ENCODE measurements at regions not wholly inside any gene's neighbourhood (a gene's known extent, or its start where the extent isn't known, plus 50 kb on each side); places are given as distances from the start of the nearest gene placed in this dataset.

DNA sequence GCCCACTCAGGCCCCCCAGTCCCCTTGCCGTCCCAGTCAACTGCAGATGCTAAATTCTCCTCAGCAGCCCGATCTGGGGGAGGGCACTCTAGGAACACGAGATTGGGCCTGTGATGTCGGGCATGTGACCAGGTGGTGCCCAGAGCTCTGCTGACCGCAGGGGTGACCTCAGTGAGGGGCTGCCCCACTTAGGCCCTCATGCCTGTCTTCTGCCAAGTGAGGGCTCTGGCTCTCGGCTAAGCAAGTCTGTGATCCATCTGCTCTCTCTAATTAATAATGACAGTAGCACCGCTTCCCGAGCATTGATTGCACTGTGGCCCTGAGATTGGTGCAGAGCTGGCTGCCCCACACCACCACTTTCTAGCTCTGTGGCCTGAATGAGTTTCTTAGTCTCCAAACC lies 138.8 kb downstream of the MRM1 start:
- no peaks in the 10 kb centered on the region for H3K36me3 Mint-ChIP-seq (ENCODE audit: low read depth)
- H3K9me3 Mint-ChIP-seq: no peaks in the 10 kb centered on the region
- POLR2A ChIA-PET: no interaction called here
- no peak overlapping the region for H3K27ac Mint-ChIP-seq
- CTCF ChIA-PET: no interaction called here
- H3K4me3 Mint-ChIP-seq: no peak overlapping the region
- no peaks in the 10 kb centered on the region for H3K4me1 Mint-ChIP-seq
- H3K27me3 Mint-ChIP-seq: peaks cover 14% of the 10 kb centered on the region
- no peak for DNase-seq
- intact Hi-C loops (cut with micrococcal nuclease): no loop called here
- no peak for ATAC-seq (ENCODE audit: low read depth)
- TF ChIP-seq CTCF (IDR thresholded peaks at IDR 0.05): no peak

GRCh38 chr17:36741019-36741902 lies 139.9 kb downstream of the MRM1 start:
- no peak overlapping the region for H3K4me3 Mint-ChIP-seq
- intact Hi-C loops (cut with micrococcal nuclease): no loop called here
- TF ChIP-seq CTCF (IDR thresholded peaks at IDR 0.05): no peak
- ChIA-PET POLR2A (no interaction called here), CTCF (no interaction called here)
- H3K27me3 Mint-ChIP-seq: peaks cover 6% of the 10 kb centered on the region
- H3K9me3 Mint-ChIP-seq: no peaks in the 10 kb centered on the region
- ATAC-seq (ENCODE audit: low read depth): no peak
- DNase-seq: no peak
- no peaks in the 10 kb centered on the region for H3K36me3 Mint-ChIP-seq (ENCODE audit: low read depth)
- no peaks in the 10 kb centered on the region for H3K4me1 Mint-ChIP-seq
- H3K27ac Mint-ChIP-seq: no peak overlapping the region

- no peak overlapping the region for H3K4me3 Mint-ChIP-seq
- TF ChIP-seq CTCF (IDR thresholded peaks at IDR 0.05): no peak
- CTCF ChIA-PET: no interaction called here
Measured at GRCh38 chr17:36742267-36743000, 141.1 kb downstream of the MRM1 start.

GRCh38 chr17:36743130-36743529 lies 141.7 kb downstream of the MRM1 start:
- Mint-ChIP-seq H3K9me3 (no peaks in the 10 kb centered on the region), H3K27me3 (peaks cover 5% of the 10 kb centered on the region), H3K4me3 (no peak overlapping the region), H3K36me3 (ENCODE audit: low read depth) (no peaks in the 10 kb centered on the region), H3K4me1 (no peaks in the 10 kb centered on the region), H3K27ac (no peak overlapping the region)
- no peak for DNase-seq
- ChIA-PET POLR2A (no interaction called here), CTCF (no interaction called here)
- no peak for ATAC-seq (ENCODE audit: low read depth)
- intact Hi-C loops (cut with micrococcal nuclease): no loop called here
- no peak for TF ChIP-seq CTCF (IDR thresholded peaks at IDR 0.05)

More at GRCh38 chr17:36742267-36743000, 141.1 kb downstream of the MRM1 start:
- ATAC-seq (ENCODE audit: low read depth) (no peak), DNase-seq (no peak)
- intact Hi-C loops (cut with micrococcal nuclease): no loop called here
- POLR2A ChIA-PET: no interaction called here
- H3K36me3 Mint-ChIP-seq (ENCODE audit: low read depth): no peaks in the 10 kb centered on the region
- H3K4me1 Mint-ChIP-seq: no peaks in the 10 kb centered on the region
- H3K9me3 Mint-ChIP-seq: no peaks in the 10 kb centered on the region
- H3K27me3 Mint-ChIP-seq: peaks cover 5% of the 10 kb centered on the region
- H3K27ac Mint-ChIP-seq: no peak overlapping the region

GRCh38 chr17:36746381-36747053 lies 145.1 kb downstream of the MRM1 start:
- H3K9me3 Mint-ChIP-seq: no peaks in the 10 kb centered on the region
- peaks cover 10% of the 10 kb centered on the region for H3K27me3 Mint-ChIP-seq
- ChIA-PET POLR2A (no interaction called here), CTCF (no interaction called here)
- H3K4me3 Mint-ChIP-seq: no peak overlapping the region
- ATAC-seq (ENCODE audit: low read depth): no peak
- H3K27ac Mint-ChIP-seq: no peak overlapping the region
- no peaks in the 10 kb centered on the region for H3K36me3 Mint-ChIP-seq (ENCODE audit: low read depth)
- H3K4me1 Mint-ChIP-seq: no peaks in the 10 kb centered on the region
- DNase-seq: no peak
- TF ChIP-seq CTCF (IDR thresholded peaks at IDR 0.05): no peak
- intact Hi-C loops (cut with micrococcal nuclease): no loop called here

All from activated B cell treated with CpG ODN at 0.5 μM for 24 hours (primary cell).